ENCODE measurements at regions not wholly inside any gene's neighbourhood (a gene's known extent, or its start where the extent isn't known, plus 50 kb on each side); places are given as distances from the start of the nearest gene placed in this dataset.
A peak's percentile ranks its signal among the peaks of the same experiment; 100 is the strongest.

DNA sequence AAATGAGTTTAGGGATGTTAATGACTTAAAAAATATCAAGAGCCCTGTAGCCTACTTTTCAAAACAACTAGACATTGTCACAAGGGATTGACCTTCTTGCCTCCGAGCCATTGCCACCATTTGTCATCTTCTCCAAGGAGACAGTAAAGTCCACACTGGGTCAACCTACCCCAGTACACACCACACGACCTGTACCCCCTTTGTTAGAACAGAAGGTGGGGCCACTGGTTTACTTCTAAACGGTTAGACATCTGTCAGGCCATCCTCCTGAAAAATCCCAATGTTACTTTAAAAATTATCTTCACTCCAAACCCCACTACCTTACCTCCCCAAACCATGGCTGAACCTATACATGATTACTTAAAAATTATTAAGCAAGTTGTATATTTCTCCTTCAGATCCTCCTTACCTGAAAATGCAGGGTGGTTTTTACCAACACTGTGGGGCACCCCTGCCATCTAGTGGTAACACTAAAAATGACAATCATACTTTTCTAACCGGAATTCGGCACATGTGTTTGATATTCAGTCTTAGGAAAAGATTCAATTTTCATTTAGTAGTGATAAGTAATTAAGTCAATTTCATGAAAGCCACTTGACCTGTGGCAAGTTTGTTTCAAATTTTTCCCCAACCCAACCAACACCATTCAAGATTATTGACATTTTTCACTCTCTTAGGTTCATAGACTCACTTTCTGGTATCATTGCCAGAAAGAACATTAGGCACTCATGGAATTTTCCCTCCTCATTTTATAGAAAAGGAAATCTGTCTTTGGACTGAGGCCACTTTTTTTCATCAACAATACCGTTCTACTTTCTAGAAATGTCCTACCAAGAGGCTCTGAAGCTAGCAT, 265.3 kb upstream of the PKDCC start:
- TF ChIP-seq, protein P1, sequence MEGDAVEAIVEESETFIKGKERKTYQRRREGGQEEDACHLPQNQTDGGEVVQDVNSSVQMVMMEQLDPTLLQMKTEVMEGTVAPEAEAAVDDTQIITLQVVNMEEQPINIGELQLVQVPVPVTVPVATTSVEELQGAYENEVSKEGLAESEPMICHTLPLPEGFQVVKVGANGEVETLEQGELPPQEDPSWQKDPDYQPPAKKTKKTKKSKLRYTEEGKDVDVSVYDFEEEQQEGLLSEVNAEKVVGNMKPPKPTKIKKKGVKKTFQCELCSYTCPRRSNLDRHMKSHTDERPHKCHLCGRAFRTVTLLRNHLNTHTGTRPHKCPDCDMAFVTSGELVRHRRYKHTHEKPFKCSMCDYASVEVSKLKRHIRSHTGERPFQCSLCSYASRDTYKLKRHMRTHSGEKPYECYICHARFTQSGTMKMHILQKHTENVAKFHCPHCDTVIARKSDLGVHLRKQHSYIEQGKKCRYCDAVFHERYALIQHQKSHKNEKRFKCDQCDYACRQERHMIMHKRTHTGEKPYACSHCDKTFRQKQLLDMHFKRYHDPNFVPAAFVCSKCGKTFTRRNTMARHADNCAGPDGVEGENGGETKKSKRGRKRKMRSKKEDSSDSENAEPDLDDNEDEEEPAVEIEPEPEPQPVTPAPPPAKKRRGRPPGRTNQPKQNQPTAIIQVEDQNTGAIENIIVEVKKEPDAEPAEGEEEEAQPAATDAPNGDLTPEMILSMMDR (IDR thresholded peaks at IDR 0.05; ENCODE audit: low read depth, low read length) = peak; percentile 68
- no peak overlapping the region for H3K4me3 ChIP-seq (replicated peaks in 1 of 2; ENCODE audit: low read depth in 2 of 2, low read length in 2 of 2)
- peak; percentile 51 to 57 for DNase-seq (ENCODE audit: low read depth in 2 of 2)

DNA sequence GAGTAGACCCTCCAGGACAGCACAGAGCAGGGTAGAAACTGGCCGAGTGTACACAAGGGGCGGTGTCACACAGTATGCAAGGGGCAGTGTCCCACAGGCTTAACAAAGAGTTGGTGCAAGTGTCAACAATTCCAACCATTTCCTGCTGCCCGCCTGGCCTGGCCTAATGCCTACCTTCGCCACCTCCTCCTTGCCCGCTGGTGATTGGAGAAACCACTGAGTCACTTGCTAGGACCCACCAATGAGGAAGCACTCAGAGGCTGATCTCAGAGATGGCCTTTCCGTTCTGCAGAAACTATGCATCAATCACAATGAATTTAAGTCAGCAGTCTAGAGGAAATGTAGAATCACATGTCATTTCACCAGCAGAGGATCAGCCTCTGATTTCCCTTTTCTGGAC, 263.3 kb upstream of the PKDCC start:
- no peak for DNase-seq (ENCODE audit: low read depth in 2 of 2)
- no peak overlapping the region for H3K4me3 ChIP-seq (replicated peaks in 1 of 2; ENCODE audit: low read depth in 2 of 2, low read length in 2 of 2)
- TF ChIP-seq, protein P1 (IDR thresholded peaks at IDR 0.05; ENCODE audit: low read depth, low read length) = no peak

DNA sequence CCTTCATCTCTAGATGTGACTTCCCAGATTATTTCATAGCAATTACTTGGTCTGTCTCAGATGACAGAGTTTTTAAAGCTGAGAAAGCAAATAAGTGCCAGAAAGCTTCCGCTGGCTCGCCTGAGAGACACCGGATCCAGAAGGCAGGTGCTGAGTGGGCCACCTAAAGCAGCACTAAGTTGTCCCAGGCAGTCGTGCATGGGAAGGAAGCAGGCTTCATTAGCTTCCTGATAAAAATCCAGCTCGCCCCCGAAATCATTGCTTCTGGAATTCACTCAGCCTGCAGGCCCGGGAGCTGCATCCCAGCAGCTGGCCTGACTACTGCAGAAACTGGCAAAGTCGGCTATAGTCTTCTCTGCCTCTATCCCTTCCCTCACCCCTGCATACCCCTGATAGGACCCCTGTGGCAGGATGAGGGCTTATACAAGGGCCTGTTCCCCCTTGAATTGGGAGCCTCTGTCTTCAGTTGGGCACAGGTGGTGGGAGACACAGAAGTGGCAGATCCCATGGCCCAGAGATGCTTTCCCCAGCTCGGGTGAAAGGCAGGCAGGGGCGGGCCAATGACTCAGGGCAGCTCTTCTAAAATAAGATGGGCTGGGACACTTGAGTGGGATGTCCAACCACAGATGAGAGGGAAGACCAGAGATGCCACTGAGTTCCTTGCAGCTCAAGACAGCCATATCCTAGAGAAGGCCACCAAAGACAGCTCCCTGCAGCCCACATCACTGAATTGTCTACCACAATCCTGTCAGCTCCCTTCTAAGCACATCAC, 262.4 kb upstream of the PKDCC start:
- DNase-seq (ENCODE audit: low read depth in 2 of 2) = no peak
- no peak overlapping the region for H3K4me3 ChIP-seq (replicated peaks in 1 of 2; ENCODE audit: low read depth in 2 of 2, low read length in 2 of 2)
- TF ChIP-seq, protein P1 (IDR thresholded peaks at IDR 0.05; ENCODE audit: low read depth, low read length) = no peak

DNA sequence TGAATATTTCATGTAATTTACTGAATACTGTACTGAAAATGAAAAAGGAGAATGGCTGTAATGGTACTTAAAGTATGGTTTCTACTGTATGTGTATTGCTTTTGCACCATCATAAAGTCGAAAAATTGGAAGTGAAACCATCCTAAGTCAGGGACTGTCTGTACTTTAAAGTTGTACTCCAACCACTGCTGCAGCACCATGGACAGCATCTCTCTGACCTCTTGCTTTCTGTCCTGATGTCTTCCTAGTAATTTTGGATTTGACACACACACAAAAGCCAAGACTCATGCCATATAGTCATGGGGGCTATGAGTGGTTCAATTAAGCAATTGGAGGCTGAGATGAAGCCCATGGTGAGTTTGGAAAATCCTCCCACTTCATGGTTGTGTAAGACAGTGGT, 256.3 kb upstream of the PKDCC start:
- TF ChIP-seq, protein P1 (IDR thresholded peaks at IDR 0.05; ENCODE audit: low read depth, low read length) = no peak
- DNase-seq (ENCODE audit: low read depth in 2 of 2) = peak; percentile 36 to 58
- H3K4me3 ChIP-seq (replicated peaks in 1 of 2; ENCODE audit: low read depth in 2 of 2, low read length in 2 of 2) = no peak overlapping the region

DNA sequence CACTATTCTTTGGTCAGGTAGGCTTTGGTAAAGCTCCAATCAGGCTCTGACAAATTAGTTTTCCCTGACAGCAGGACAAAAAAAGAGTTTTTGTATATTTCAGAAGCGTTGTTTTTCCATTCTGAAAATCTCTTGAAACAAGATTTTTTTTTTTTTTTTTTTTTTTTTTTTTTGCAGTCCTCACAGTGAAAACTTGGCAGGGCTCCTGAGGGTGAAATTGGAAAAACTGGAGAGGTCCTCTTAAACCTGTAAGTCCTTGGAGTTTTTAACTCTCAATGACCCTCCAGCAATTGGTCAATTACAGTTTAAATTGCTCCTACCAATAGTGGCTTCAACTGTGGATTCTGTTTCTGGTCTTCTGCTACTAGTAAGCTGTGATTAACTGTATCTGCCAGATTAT, 244.5 kb upstream of the PKDCC start:
- TF ChIP-seq, protein P1 (IDR thresholded peaks at IDR 0.05; ENCODE audit: low read depth, low read length) = no peak
- DNase-seq (ENCODE audit: low read depth in 2 of 2) = no peak
- H3K4me3 ChIP-seq (replicated peaks in 1 of 2; ENCODE audit: low read depth in 2 of 2, low read length in 2 of 2) = no peak overlapping the region

DNA sequence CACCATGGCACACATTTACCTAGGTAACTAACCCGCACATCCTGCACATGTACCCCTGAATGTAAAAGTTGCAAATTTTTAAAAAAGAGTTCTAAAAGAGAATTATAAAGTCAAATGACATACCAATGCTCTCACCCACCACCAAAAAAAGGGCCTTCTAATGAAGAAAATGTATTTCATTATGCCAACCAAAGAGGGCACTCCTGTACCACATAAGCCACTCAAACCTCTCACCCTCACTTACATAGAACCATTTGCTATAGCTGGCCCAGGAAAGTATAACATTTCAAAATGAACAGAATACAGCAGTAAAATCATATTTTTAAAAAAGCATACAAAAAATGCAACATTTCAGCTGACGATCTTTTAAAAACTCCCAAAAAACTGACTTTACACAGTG, 241.5 kb upstream of the PKDCC start:
- TF ChIP-seq, protein P1 (IDR thresholded peaks at IDR 0.05; ENCODE audit: low read depth, low read length) = no peak
- no peak for DNase-seq (ENCODE audit: low read depth in 2 of 2)
- no peak overlapping the region for H3K4me3 ChIP-seq (replicated peaks in 1 of 2; ENCODE audit: low read depth in 2 of 2, low read length in 2 of 2)

All from cardiac fibroblast (primary cell).